ENCODE measurements at regions not wholly inside any gene's neighbourhood (a gene's known extent, or its start where the extent isn't known, plus 50 kb on each side); places are given as distances from the start of the nearest gene placed in this dataset.

- TF ChIP-seq SUZ12 (IDR thresholded peaks at IDR 0.05; ENCODE audit: extremely low read depth, insufficient read depth, insufficient read length) (no peak), YY1 (IDR thresholded peaks at IDR 0.05; ENCODE audit: insufficient read depth, insufficient read length) (no peak)
Observed at GRCh38 chr3:67077656-67078055, 79.5 kb downstream of the KBTBD8 start.

Data from NT2/D1 (cell line).